ENCODE measurements at regions not wholly inside any gene's neighbourhood (a gene's known extent, or its start where the extent isn't known, plus 50 kb on each side); places are given as distances from the start of the nearest gene placed in this dataset.

DNA sequence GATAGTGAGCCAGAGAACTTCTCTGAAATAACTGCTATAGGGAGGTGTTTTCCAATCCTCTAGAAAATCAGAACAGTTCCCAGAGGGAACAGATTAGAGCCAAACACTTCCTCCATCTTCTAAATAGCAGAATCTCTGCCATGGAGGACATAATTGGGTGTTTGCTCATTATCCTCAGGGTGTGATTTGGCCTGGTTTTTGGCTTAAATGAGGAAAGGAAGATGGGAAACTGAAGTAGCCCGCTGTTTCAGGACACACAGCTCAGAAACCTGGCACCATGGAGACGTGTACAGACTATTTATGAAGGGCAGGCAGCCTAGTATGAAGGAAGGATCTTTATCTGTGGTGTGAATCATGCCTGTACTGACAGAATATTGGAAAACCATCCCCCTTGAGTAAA, 231.7 kb upstream of the PRKD1 start:
- Histone ChIP-seq H3K4me1 (ENCODE audit: control insufficient read depth in 1 of 2, insufficient read depth in 2 of 2, low read length in 2 of 2) (no peaks in the 10 kb centered on the region), H3K9me3 (ENCODE audit: control insufficient read depth in 1 of 2, low read length in 2 of 2) (no peaks in the 10 kb centered on the region), H3K36me3 (ENCODE audit: control insufficient read depth in 1 of 2, insufficient read depth in 2 of 2, low read length in 2 of 2) (no peaks in the 10 kb centered on the region), H3K27me3 (ENCODE audit: low read depth, low read length) (no peaks in the 10 kb centered on the region), H3K4me3 (ENCODE audit: low read depth in 1 of 2, low read length in 2 of 2) (no peak overlapping the region), H3K27ac (ENCODE audit: low read length) (no peak overlapping the region)

DNA sequence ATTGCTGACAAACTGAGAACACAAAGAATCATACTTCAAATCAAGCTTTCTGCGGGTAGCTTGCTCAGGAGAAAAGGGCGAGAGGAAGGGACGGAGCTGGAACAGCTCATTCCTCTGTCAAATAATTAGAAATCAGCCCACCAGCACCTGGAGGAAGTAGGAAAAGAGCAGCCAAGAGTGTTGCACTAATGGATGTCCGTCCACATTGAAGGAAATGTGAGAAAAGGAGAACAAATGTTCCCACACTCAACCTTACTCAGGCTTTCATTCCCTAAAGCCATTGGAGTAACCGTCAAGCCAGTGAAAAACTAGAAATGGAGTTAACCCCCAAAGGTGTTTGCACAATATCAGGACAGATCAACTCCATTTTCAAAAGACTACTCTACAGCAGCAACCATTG, 233.0 kb upstream of the PRKD1 start:
- no peak overlapping the region for H3K27ac ChIP-seq (ENCODE audit: low read length)
- H3K9me3 ChIP-seq (ENCODE audit: control insufficient read depth in 1 of 2, low read length in 2 of 2): no peaks in the 10 kb centered on the region
- no peaks in the 10 kb centered on the region for H3K36me3 ChIP-seq (ENCODE audit: control insufficient read depth in 1 of 2, insufficient read depth in 2 of 2, low read length in 2 of 2)
- no peaks in the 10 kb centered on the region for H3K27me3 ChIP-seq (ENCODE audit: low read depth, low read length)
- H3K4me3 ChIP-seq (ENCODE audit: low read depth in 1 of 2, low read length in 2 of 2): no peak overlapping the region
- no peaks in the 10 kb centered on the region for H3K4me1 ChIP-seq (ENCODE audit: control insufficient read depth in 1 of 2, insufficient read depth in 2 of 2, low read length in 2 of 2)

DNA sequence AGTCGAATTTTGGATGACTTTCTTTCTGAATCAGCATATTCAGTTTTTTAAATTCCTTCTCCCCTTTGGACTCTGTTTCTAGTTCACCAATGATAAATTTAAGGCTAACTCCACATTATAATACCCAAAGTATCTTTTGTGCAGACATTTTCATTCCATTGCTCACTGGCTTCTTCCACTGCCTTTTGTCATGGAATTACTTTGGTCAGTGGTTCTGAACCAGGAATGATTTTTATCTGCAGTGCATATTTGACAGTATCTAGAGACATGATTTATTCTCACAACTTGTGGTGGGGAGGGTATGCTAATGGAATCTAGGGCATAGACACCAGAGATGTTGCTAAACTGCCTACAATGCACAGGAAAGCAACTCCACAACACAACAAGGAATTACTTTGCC, 234.4 kb upstream of the PRKD1 start:
- no peak overlapping the region for H3K27ac ChIP-seq (ENCODE audit: low read length)
- H3K9me3 ChIP-seq (ENCODE audit: control insufficient read depth in 1 of 2, low read length in 2 of 2): no peaks in the 10 kb centered on the region
- H3K36me3 ChIP-seq (ENCODE audit: control insufficient read depth in 1 of 2, insufficient read depth in 2 of 2, low read length in 2 of 2): no peaks in the 10 kb centered on the region
- H3K27me3 ChIP-seq (ENCODE audit: low read depth, low read length): no peaks in the 10 kb centered on the region
- H3K4me3 ChIP-seq (ENCODE audit: low read depth in 1 of 2, low read length in 2 of 2): no peak overlapping the region
- H3K4me1 ChIP-seq (ENCODE audit: control insufficient read depth in 1 of 2, insufficient read depth in 2 of 2, low read length in 2 of 2): no peaks in the 10 kb centered on the region

DNA sequence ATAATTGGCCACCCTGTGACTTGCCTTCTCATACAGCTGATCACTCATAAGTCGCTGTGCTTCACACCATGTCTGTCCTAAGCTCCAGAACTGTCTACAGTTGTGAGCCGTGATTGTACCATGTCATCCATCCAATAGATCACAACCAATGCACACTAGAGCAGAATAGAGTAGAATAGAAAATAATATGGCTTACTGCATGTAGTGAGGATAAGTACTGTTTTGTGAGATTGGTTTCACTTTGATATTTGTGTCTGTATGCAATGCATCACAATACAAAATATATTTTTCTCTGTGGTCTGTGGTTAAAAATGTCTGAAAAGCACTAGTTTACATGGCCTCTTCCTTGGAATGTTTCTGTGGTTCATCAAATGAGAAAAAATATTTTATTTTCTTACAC, 237.6 kb upstream of the PRKD1 start:
- no peak overlapping the region for H3K27ac ChIP-seq (ENCODE audit: low read length)
- no peak overlapping the region for H3K4me3 ChIP-seq (ENCODE audit: low read depth in 1 of 2, low read length in 2 of 2)
- H3K27me3 ChIP-seq (ENCODE audit: low read depth, low read length): no peaks in the 10 kb centered on the region
- H3K4me1 ChIP-seq (ENCODE audit: control insufficient read depth in 1 of 2, insufficient read depth in 2 of 2, low read length in 2 of 2): no peaks in the 10 kb centered on the region
- peaks cover 0 to 10% of the 10 kb centered on the region in 2 donors for H3K9me3 ChIP-seq (ENCODE audit: control insufficient read depth in 1 of 2, low read length in 2 of 2)
- H3K36me3 ChIP-seq (ENCODE audit: control insufficient read depth in 1 of 2, insufficient read depth in 2 of 2, low read length in 2 of 2): no peaks in the 10 kb centered on the region

DNA sequence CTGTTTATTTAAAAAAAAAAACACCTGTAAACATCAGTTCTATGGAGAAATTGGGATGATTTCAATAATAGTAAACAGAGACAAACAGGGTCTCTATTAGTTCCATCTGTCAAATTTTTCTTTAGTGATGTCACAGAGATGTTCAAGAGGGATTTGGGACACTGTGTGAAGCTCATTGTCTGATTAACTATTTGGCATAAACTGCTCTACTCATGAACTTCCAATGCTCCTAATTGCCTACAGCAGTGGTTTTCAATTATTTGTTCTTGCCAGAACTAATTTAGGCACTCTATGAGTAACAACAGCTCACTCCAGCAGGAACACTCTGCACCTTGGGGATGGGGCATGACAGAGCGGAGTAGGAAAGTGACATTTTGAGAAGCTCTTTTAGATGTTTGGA, 250.1 kb upstream of the PRKD1 start:
- Histone ChIP-seq H3K36me3 (ENCODE audit: control insufficient read depth in 1 of 2, insufficient read depth in 2 of 2, low read length in 2 of 2) (no peaks in the 10 kb centered on the region), H3K27ac (ENCODE audit: low read length) (no peak overlapping the region), H3K4me3 (ENCODE audit: low read depth in 1 of 2, low read length in 2 of 2) (no peak overlapping the region), H3K27me3 (ENCODE audit: low read depth, low read length) (no peaks in the 10 kb centered on the region), H3K4me1 (ENCODE audit: control insufficient read depth in 1 of 2, insufficient read depth in 2 of 2, low read length in 2 of 2) (no peaks in the 10 kb centered on the region), H3K9me3 (ENCODE audit: control insufficient read depth in 1 of 2, low read length in 2 of 2) (no peaks in the 10 kb centered on the region)

DNA sequence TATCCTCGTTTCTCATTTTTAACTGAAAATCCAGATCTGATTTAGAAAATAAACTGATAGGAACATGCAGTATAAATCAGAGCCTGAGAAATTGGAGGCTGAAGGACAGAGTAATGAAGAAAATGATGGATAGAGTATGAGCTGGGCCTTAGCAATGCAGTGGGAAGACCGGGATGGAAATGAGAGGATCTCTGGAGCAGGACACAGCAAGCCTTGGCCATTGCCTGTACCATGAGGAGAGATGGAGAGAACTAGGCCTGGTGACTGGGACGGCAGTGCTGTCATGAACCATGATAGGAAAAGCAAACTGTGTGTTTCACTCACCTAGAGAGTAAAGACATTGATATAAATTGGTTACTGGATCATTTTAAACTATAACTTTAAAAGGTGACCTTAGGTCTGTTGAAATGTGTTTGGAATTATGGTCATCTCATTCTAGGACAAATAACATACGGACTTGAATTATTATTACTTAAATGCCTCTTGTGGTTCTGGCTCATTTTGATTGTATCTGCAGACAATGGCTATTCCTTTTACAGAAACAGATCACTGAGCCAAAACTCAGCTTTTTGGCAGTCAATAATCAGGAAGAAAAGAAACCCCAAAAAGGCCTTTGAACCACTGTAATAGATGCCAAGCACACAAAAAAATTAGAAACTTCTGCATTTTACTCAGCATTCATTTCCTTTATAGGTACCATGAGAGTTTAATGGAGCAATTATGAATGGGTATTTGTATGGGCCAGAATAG, 251.9 kb upstream of the PRKD1 start:
- no peaks in the 10 kb centered on the region for H3K27me3 ChIP-seq (ENCODE audit: low read depth, low read length)
- no peaks in the 10 kb centered on the region for H3K4me1 ChIP-seq (ENCODE audit: control insufficient read depth in 1 of 2, insufficient read depth in 2 of 2, low read length in 2 of 2)
- no peaks in the 10 kb centered on the region for H3K36me3 ChIP-seq (ENCODE audit: control insufficient read depth in 1 of 2, insufficient read depth in 2 of 2, low read length in 2 of 2)
- no peak overlapping the region for H3K4me3 ChIP-seq (ENCODE audit: low read depth in 1 of 2, low read length in 2 of 2)
- H3K9me3 ChIP-seq (ENCODE audit: control insufficient read depth in 1 of 2, low read length in 2 of 2): no peaks in the 10 kb centered on the region
- H3K27ac ChIP-seq (ENCODE audit: low read length): no peak overlapping the region

DNA sequence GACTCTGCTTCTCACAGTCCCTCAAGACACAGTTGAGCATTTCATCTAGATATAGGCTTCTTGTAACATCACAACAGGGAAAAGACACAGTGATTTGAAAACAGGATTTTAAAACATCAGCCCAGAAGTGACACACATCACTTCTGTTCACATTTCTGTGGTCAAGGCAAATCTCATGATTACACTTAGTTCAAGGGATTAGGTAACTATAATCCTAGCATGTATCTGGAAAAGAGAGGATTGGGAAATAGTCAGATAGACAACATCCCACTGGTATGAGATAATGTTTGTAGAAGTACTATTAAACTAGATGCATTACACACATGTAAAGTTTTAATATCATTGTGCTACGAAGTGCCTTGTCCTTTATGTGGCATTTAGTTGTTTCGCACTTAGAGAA, 252.6 kb upstream of the PRKD1 start:
- Histone ChIP-seq H3K36me3 (ENCODE audit: control insufficient read depth in 1 of 2, insufficient read depth in 2 of 2, low read length in 2 of 2) (no peaks in the 10 kb centered on the region), H3K9me3 (ENCODE audit: control insufficient read depth in 1 of 2, low read length in 2 of 2) (no peaks in the 10 kb centered on the region), H3K27ac (ENCODE audit: low read length) (no peak overlapping the region)

DNA sequence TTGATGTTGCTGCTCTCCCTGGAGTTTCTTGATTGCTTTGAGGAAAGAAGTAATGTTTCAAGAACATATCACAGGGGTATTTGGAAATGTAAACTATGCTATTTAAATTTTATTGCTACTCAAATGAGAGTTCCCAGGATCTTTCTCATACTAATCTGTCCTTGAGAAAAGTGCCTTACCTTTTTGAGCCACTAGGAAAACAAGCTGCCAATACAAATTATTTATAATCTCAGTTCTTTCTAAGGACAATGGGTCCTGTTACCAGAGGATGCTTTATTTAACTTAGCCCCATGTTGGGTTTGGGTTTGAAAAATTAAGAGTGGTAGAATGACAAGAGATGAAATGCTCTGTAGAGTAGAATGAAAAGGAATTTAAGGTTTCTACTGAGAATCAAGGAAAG, 258.2 kb upstream of the PRKD1 start:
- Histone ChIP-seq H3K36me3 (ENCODE audit: control insufficient read depth in 1 of 2, insufficient read depth in 2 of 2, low read length in 2 of 2) (no peaks in the 10 kb centered on the region), H3K9me3 (ENCODE audit: control insufficient read depth in 1 of 2, low read length in 2 of 2) (peaks cover 0 to 4% of the 10 kb centered on the region in 2 donors), H3K4me3 (ENCODE audit: low read depth in 1 of 2, low read length in 2 of 2) (no peak overlapping the region), H3K4me1 (ENCODE audit: control insufficient read depth in 1 of 2, insufficient read depth in 2 of 2, low read length in 2 of 2) (no peaks in the 10 kb centered on the region), H3K27me3 (ENCODE audit: low read depth, low read length) (no peaks in the 10 kb centered on the region), H3K27ac (ENCODE audit: low read length) (no peak overlapping the region)

More for the DNA sequence above, 252.6 kb upstream of the PRKD1 start:
- no peaks in the 10 kb centered on the region for H3K4me1 ChIP-seq (ENCODE audit: control insufficient read depth in 1 of 2, insufficient read depth in 2 of 2, low read length in 2 of 2)
- H3K4me3 ChIP-seq (ENCODE audit: low read depth in 1 of 2, low read length in 2 of 2): no peak overlapping the region
- H3K27me3 ChIP-seq (ENCODE audit: low read depth, low read length): no peaks in the 10 kb centered on the region

DNA sequence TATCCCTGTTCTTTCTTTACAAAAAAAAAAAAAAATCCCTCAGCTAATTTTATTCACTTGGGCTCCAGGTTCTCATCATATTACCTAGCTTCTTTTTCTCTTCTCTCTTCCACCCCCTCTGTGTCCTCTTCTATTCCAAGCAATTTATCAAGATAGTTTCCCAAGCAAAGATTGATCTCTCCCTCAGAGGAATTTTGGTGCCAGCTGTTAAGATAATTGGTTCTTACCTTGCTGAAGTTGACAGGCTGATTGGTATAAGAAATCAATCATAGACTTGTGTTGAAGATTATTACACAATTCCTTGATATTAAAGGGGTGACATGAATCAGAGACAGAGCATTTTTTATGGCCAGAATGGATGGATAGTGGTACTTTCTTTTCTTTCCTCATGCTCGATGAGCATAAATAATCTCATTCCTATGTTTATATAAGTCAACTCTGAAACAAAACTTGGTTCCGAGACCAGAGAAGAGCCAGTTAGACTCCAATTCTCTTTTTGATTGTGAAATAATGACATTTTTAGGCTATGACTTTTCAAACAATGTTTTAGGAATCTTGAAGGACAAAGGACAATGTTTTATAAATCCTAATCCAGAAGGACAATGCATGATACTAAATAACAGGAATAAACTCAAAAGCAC, 264.1 kb upstream of the PRKD1 start:
- no peak overlapping the region for H3K27ac ChIP-seq (ENCODE audit: low read length)
- no peaks in the 10 kb centered on the region for H3K27me3 ChIP-seq (ENCODE audit: low read depth, low read length)
- H3K4me1 ChIP-seq (ENCODE audit: control insufficient read depth in 1 of 2, insufficient read depth in 2 of 2, low read length in 2 of 2): peaks cover 0 to 7% of the 10 kb centered on the region in 2 donors
- no peak overlapping the region for H3K4me3 ChIP-seq (ENCODE audit: low read depth in 1 of 2, low read length in 2 of 2)
- H3K9me3 ChIP-seq (ENCODE audit: control insufficient read depth in 1 of 2, low read length in 2 of 2): peaks cover 0 to 4% of the 10 kb centered on the region in 2 donors
- H3K36me3 ChIP-seq (ENCODE audit: control insufficient read depth in 1 of 2, insufficient read depth in 2 of 2, low read length in 2 of 2): no peaks in the 10 kb centered on the region

DNA sequence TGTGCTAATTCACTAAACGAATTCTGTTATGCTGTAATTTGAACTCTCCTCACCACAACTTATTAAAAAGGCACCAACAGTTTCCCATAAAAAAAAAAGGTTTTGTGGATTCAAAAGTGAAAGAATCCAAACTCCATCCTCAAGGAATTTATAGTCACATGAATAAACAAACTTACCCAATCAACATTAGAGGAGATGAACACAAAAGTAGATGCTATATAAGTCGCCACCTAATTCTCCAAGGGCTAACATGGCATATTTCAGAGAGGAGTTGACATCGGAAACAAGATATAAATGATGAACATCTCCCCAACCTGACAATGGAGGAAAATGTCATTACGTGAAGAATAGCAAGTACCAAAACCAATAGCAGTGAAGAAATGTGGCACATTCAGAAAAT, 265.5 kb upstream of the PRKD1 start:
- no peaks in the 10 kb centered on the region for H3K27me3 ChIP-seq (ENCODE audit: low read depth, low read length)
- H3K4me1 ChIP-seq (ENCODE audit: control insufficient read depth in 1 of 2, insufficient read depth in 2 of 2, low read length in 2 of 2): peaks cover 0 to 7% of the 10 kb centered on the region in 2 donors
- H3K27ac ChIP-seq (ENCODE audit: low read length): no peak overlapping the region
- H3K9me3 ChIP-seq (ENCODE audit: control insufficient read depth in 1 of 2, low read length in 2 of 2): peaks cover 0 to 4% of the 10 kb centered on the region in 2 donors
- H3K36me3 ChIP-seq (ENCODE audit: control insufficient read depth in 1 of 2, insufficient read depth in 2 of 2, low read length in 2 of 2): no peaks in the 10 kb centered on the region
- no peak overlapping the region for H3K4me3 ChIP-seq (ENCODE audit: low read depth in 1 of 2, low read length in 2 of 2)

DNA sequence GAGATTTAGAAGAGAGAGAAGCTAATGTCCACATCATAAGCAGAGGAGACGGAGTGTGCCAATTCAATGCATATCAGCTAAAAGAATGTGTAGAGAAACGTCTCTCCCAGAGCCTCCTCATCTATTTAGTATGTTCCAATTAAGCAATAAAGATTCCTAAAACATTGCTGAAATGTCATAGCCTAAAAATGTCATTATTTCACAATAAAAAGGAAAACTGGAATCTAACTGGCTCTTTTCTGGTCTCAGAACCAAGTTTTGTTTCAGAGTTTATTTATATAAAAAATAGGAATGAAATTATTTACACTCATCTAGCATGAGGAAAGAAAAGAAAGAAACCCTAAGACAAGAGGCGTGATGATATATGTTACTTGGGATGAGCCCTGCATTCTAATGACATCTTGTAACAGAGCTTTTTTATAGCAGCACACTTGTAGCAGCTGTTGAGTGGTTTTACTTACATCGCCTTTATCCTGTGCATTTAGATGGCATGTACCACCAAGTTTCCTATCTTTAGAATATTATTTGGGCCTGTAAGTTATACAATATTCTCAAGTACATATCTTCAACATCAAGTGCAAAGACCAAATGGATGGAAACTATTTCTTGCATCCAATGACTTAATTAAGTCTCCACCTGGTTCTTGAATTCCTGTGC, 266.3 kb upstream of the PRKD1 start:
- Histone ChIP-seq H3K36me3 (ENCODE audit: control insufficient read depth in 1 of 2, insufficient read depth in 2 of 2, low read length in 2 of 2) (no peaks in the 10 kb centered on the region), H3K27me3 (ENCODE audit: low read depth, low read length) (no peaks in the 10 kb centered on the region), H3K4me3 (ENCODE audit: low read depth in 1 of 2, low read length in 2 of 2) (no peak overlapping the region), H3K9me3 (ENCODE audit: control insufficient read depth in 1 of 2, low read length in 2 of 2) (peaks cover 0 to 4% of the 10 kb centered on the region in 2 donors), H3K27ac (ENCODE audit: low read length) (peak overlapping the region; percentile 57), H3K4me1 (ENCODE audit: control insufficient read depth in 1 of 2, insufficient read depth in 2 of 2, low read length in 2 of 2) (peaks cover 0 to 7% of the 10 kb centered on the region in 2 donors)

Measured in muscle layer of duodenum (tissue), 2 donors.